ENCODE measurements at regions not wholly inside any gene's neighbourhood (a gene's known extent, or its start where the extent isn't known, plus 50 kb on each side); places are given as distances from the start of the nearest gene placed in this dataset.

- TF ChIP-seq CTCF (conservative IDR thresholded peaks at IDR 0.05 in 1 of 2, IDR thresholded peaks at IDR 0.05 in 1 of 2; ENCODE audit: low read depth in 1 of 2, low read length in 2 of 2) (no peak), EZH2 (IDR thresholded peaks at IDR 0.05; ENCODE audit: low read length, missing control alignments) (no peak)
Observed at GRCh38 chrX:141439651-141440050, 144.9 kb downstream of the SPANXA1 start.
